ENCODE measurements at regions not wholly inside any gene's neighbourhood (a gene's known extent, or its start where the extent isn't known, plus 50 kb on each side); places are given as distances from the start of the nearest gene placed in this dataset.

DNA sequence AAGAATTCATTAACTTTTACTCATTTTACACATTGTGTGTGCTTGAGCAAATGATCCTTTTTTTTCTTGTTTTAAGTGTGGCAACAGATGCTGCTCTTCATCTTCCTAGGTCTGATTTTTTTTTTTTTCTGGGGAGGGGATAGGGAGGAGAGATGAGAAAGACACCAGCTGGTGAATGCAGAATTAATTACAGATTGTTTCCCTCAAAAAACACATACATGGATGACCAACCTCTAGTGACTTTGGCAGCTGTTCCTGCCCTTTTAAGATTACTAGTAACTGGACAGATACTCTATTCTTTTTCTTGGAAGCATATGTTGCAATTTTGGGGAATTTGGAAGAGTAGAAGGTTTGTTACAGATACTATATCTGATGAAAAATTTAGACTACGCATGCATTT, 103.6 kb upstream of the MYO16 start:
- no peak for TF ChIP-seq POLR2AphosphoS5 (IDR thresholded peaks at IDR 0.05; ENCODE audit: borderline replicate concordance, low read depth, low read length)
- TF ChIP-seq EZH2 (IDR thresholded peaks at IDR 0.05): no peak
- TF ChIP-seq FOXP2 (optimal IDR thresholded peaks at IDR 0.05; ENCODE audit: control extremely low read depth, extremely low read length, insufficient read depth): no peak
- Histone ChIP-seq H3K9me3 (ENCODE audit: low read depth, low read length) (no peaks in the 10 kb centered on the region), H3K27ac (no peak overlapping the region), H3K9ac (ENCODE audit: insufficient read length) (no peak overlapping the region), H3K36me3 (ENCODE audit: insufficient read depth, low read length) (no peaks in the 10 kb centered on the region), H3K4me3 (no peak overlapping the region)
- no peak for DNase-seq (ENCODE audit: low read depth, low spot score)

DNA sequence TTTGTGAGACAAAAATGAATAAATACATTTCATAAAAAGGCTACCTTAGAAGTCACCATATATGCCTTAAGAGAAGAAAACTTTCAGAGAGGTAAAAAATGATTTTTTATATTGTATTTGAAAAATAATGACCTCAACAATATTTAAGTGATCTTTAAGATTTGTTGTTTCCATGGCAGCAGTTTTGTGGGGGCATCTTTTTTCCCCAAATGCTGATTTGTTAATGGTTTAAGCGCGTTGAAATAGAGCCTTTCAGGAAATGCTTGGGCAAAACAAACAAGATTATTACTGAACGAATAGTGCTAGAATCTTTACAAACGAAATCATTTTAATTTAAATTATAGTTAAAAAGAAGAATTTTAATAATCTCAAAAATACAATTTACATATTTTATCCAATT, 103.1 kb upstream of the MYO16 start:
- H3K4me3 ChIP-seq: no peak overlapping the region
- no peak for TF ChIP-seq FOXP2 (optimal IDR thresholded peaks at IDR 0.05; ENCODE audit: control extremely low read depth, extremely low read length, insufficient read depth)
- no peak for DNase-seq (ENCODE audit: low read depth, low spot score)
- no peaks in the 10 kb centered on the region for H3K9me3 ChIP-seq (ENCODE audit: low read depth, low read length)
- no peak overlapping the region for H3K9ac ChIP-seq (ENCODE audit: insufficient read length)
- no peaks in the 10 kb centered on the region for H3K36me3 ChIP-seq (ENCODE audit: insufficient read depth, low read length)
- no peak overlapping the region for H3K27ac ChIP-seq

- no peak overlapping the region for H3K27ac ChIP-seq
- no peak overlapping the region for H3K4me3 ChIP-seq
- no peaks in the 10 kb centered on the region for H3K36me3 ChIP-seq (ENCODE audit: insufficient read depth, low read length)
- H3K9ac ChIP-seq (ENCODE audit: insufficient read length): no peak overlapping the region
- H3K9me3 ChIP-seq (ENCODE audit: low read depth, low read length): no peaks in the 10 kb centered on the region
- TF ChIP-seq FOXP2 (optimal IDR thresholded peaks at IDR 0.05; ENCODE audit: control extremely low read depth, extremely low read length, insufficient read depth) (no peak), EZH2 (IDR thresholded peaks at IDR 0.05) (no peak), POLR2AphosphoS5 (IDR thresholded peaks at IDR 0.05; ENCODE audit: borderline replicate concordance, low read depth, low read length) (no peak)
- DNase-seq (ENCODE audit: low read depth, low spot score): no peak
These were observed 101.6 kb upstream of the MYO16 start for GRCh38 chr13:108527844-108528243.

DNA sequence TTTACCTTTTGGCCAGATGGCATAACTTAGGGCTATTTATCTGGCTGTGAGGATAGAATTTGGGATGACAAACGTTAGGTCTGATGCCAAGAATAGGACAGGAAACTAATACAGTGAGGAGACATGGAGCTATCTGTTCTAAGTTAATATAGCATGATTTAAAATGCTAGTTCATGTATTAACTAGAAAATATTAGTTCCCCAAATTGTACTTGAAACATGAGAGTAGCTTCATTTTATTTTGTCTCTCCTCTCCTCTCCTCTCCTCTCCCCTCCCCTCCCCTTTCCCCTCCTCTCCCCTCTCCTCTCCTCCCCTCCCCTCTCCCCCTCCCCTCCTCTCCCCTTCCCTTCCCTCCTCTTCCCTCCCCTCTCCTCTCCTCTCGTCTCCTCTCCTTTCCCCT, 101.1 kb upstream of the MYO16 start:
- TF ChIP-seq POLR2AphosphoS5 (IDR thresholded peaks at IDR 0.05; ENCODE audit: borderline replicate concordance, low read depth, low read length): no peak
- TF ChIP-seq EZH2 (IDR thresholded peaks at IDR 0.05): no peak
- no peak for TF ChIP-seq FOXP2 (optimal IDR thresholded peaks at IDR 0.05; ENCODE audit: control extremely low read depth, extremely low read length, insufficient read depth)
- no peak for DNase-seq (ENCODE audit: low read depth, low spot score)
- no peaks in the 10 kb centered on the region for H3K36me3 ChIP-seq (ENCODE audit: insufficient read depth, low read length)
- H3K9ac ChIP-seq (ENCODE audit: insufficient read length): no peak overlapping the region
- no peak overlapping the region for H3K4me3 ChIP-seq
- no peak overlapping the region for H3K27ac ChIP-seq
- H3K9me3 ChIP-seq (ENCODE audit: low read depth, low read length): no peaks in the 10 kb centered on the region

GRCh38 chr13:108533842-108534241, 95.6 kb upstream of the MYO16 start:
- Histone ChIP-seq H3K4me3 (no peak overlapping the region), H3K9ac (ENCODE audit: insufficient read length) (no peak overlapping the region), H3K27ac (no peak overlapping the region), H3K36me3 (ENCODE audit: insufficient read depth, low read length) (no peaks in the 10 kb centered on the region), H3K9me3 (ENCODE audit: low read depth, low read length) (no peaks in the 10 kb centered on the region)
- DNase-seq (ENCODE audit: low read depth, low spot score): no peak
- TF ChIP-seq FOXP2 (optimal IDR thresholded peaks at IDR 0.05; ENCODE audit: control extremely low read depth, extremely low read length, insufficient read depth) (no peak), POLR2AphosphoS5 (IDR thresholded peaks at IDR 0.05; ENCODE audit: borderline replicate concordance, low read depth, low read length) (no peak), EZH2 (IDR thresholded peaks at IDR 0.05) (no peak)

DNA sequence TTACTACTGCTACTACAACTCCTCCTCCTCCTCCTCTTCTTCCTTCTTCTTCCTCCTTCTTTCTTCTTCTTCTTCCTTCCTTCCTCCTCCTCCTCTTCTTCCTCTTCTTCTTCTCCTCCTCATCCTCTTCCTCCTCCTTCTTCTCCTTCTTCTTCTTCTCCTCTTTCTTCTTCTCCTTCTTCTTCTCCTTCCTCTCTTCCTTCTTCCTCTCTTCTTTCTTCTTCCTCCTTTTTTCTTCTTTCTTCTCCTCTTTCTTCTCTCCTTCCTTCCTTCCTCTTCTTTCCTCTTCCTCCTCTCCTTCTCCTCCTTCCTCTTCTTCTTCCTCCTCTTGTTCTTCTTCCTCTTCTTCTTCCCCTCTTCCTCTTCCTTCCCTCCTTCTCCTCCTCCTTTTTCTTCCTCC, 94.7 kb upstream of the MYO16 start:
- H3K27ac ChIP-seq: no peak overlapping the region
- no peak for TF ChIP-seq EZH2 (IDR thresholded peaks at IDR 0.05)
- TF ChIP-seq FOXP2 (optimal IDR thresholded peaks at IDR 0.05; ENCODE audit: control extremely low read depth, extremely low read length, insufficient read depth): no peak
- no peak for DNase-seq (ENCODE audit: low read depth, low spot score)
- no peaks in the 10 kb centered on the region for H3K9me3 ChIP-seq (ENCODE audit: low read depth, low read length)
- H3K36me3 ChIP-seq (ENCODE audit: insufficient read depth, low read length): no peaks in the 10 kb centered on the region
- no peak overlapping the region for H3K9ac ChIP-seq (ENCODE audit: insufficient read length)
- no peak overlapping the region for H3K4me3 ChIP-seq

GRCh38 chr13:108549934-108550333, 79.5 kb upstream of the MYO16 start:
- Histone ChIP-seq H3K9me3 (ENCODE audit: low read depth, low read length) (no peaks in the 10 kb centered on the region), H3K4me3 (no peak overlapping the region), H3K9ac (ENCODE audit: insufficient read length) (no peak overlapping the region), H3K36me3 (ENCODE audit: insufficient read depth, low read length) (no peaks in the 10 kb centered on the region), H3K27ac (no peak overlapping the region)
- DNase-seq (ENCODE audit: low read depth, low spot score): no peak
- no peak for TF ChIP-seq EZH2 (IDR thresholded peaks at IDR 0.05)
- no peak for TF ChIP-seq POLR2AphosphoS5 (IDR thresholded peaks at IDR 0.05; ENCODE audit: borderline replicate concordance, low read depth, low read length)
- TF ChIP-seq FOXP2 (optimal IDR thresholded peaks at IDR 0.05; ENCODE audit: control extremely low read depth, extremely low read length, insufficient read depth): no peak

GRCh38 chr13:108551674-108552073, 77.7 kb upstream of the MYO16 start:
- DNase-seq (ENCODE audit: low read depth, low spot score): no peak
- no peaks in the 10 kb centered on the region for H3K36me3 ChIP-seq (ENCODE audit: insufficient read depth, low read length)
- no peak for TF ChIP-seq FOXP2 (optimal IDR thresholded peaks at IDR 0.05; ENCODE audit: control extremely low read depth, extremely low read length, insufficient read depth)
- TF ChIP-seq EZH2 (IDR thresholded peaks at IDR 0.05): no peak
- no peak for TF ChIP-seq POLR2AphosphoS5 (IDR thresholded peaks at IDR 0.05; ENCODE audit: borderline replicate concordance, low read depth, low read length)
- no peaks in the 10 kb centered on the region for H3K9me3 ChIP-seq (ENCODE audit: low read depth, low read length)
- no peak overlapping the region for H3K4me3 ChIP-seq
- H3K9ac ChIP-seq (ENCODE audit: insufficient read length): no peak overlapping the region
- no peak overlapping the region for H3K27ac ChIP-seq

- no peak overlapping the region for H3K27ac ChIP-seq
- no peaks in the 10 kb centered on the region for H3K36me3 ChIP-seq (ENCODE audit: insufficient read depth, low read length)
- DNase-seq (ENCODE audit: low read depth, low spot score): no peak
- TF ChIP-seq FOXP2 (optimal IDR thresholded peaks at IDR 0.05; ENCODE audit: control extremely low read depth, extremely low read length, insufficient read depth) (no peak), EZH2 (IDR thresholded peaks at IDR 0.05) (no peak), POLR2AphosphoS5 (IDR thresholded peaks at IDR 0.05; ENCODE audit: borderline replicate concordance, low read depth, low read length) (no peak)
- H3K9ac ChIP-seq (ENCODE audit: insufficient read length): no peak overlapping the region
- no peaks in the 10 kb centered on the region for H3K9me3 ChIP-seq (ENCODE audit: low read depth, low read length)
- H3K4me3 ChIP-seq: no peak overlapping the region
These were observed 70.9 kb upstream of the MYO16 start for GRCh38 chr13:108558489-108558888.

All from SK-N-MC (cell line).